ENCODE measurements at regions not wholly inside any gene's neighbourhood (a gene's known extent, or its start where the extent isn't known, plus 50 kb on each side); places are given as distances from the start of the nearest gene placed in this dataset.

DNA sequence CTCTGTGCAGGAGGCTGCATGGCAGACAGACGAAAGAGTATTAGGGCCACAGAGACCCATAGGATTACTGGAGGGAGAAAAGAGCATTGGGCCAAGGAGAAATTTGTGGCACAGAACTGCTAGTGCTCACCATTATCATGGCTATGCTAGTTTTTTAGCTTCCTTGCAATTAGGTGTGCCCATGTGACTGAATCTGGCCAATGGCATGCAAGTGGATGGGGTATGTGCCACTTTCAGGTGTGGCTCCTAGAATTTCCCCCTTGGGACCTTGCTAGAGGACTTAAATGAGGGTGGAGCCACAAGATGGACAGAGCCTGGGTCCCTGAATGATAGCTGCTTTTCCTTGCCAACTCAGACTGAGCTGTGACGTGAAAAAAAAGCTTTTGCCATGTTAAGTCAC is 73.9 kb upstream of the TENM4 start:
- TF ChIP-seq BHLHE40 (IDR thresholded peaks at IDR 0.05; ENCODE audit: borderline replicate concordance) (no peak), ELF4 (IDR thresholded peaks at IDR 0.05) (no peak), SP1 (IDR thresholded peaks at IDR 0.05) (no peak), ARNT (IDR thresholded peaks at IDR 0.05) (no peak), CTBP1 (IDR thresholded peaks at IDR 0.05; ENCODE audit: borderline replicate concordance) (no peak), HDGF (IDR thresholded peaks at IDR 0.05; ENCODE audit: borderline replicate concordance) (no peak), FOXM1 (IDR thresholded peaks at IDR 0.05; ENCODE audit: borderline replicate concordance) (no peak), LEF1 (IDR thresholded peaks at IDR 0.05; ENCODE audit: borderline replicate concordance) (no peak), TARDBP (IDR thresholded peaks at IDR 0.05) (no peak)
- TF ChIP-seq, protein P1, sequence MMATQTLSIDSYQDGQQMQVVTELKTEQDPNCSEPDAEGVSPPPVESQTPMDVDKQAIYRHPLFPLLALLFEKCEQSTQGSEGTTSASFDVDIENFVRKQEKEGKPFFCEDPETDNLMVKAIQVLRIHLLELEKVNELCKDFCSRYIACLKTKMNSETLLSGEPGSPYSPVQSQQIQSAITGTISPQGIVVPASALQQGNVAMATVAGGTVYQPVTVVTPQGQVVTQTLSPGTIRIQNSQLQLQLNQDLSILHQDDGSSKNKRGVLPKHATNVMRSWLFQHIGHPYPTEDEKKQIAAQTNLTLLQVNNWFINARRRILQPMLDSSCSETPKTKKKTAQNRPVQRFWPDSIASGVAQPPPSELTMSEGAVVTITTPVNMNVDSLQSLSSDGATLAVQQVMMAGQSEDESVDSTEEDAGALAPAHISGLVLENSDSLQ (IDR thresholded peaks at IDR 0.05): no peak
